ENCODE measurements at regions not wholly inside any gene's neighbourhood (a gene's known extent, or its start where the extent isn't known, plus 50 kb on each side); places are given as distances from the start of the nearest gene placed in this dataset.

DNA sequence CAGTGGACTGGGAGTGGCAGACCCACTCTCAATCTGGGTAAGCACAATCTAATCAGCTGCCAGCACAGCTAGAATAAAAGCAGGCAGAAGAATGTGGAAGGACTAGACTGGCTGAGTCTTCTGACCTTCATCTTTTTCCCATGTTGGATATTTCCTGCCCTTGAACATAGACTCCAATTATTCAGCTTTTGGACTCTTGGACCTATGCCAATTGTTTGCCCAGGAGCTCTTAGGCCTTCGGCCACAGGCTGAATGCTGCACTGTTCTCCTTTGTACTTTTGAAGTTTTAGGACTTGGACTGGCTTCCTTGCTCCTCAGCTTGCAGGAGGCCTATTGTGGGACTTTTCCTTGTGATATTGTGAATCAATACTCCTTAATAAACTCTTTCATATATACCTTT, 477.7 kb upstream of the ZNF385D start:
- TF ChIP-seq CTCF (IDR thresholded peaks at IDR 0.05; ENCODE audit: insufficient read depth, low read length, poor library complexity, severe bottlenecking), result no peak
- TF ChIP-seq EZH2phosphoT487 (conservative IDR thresholded peaks at IDR 0.05; ENCODE audit: low read length), result no peak
